ENCODE measurements at regions not wholly inside any gene's neighbourhood (a gene's known extent, or its start where the extent isn't known, plus 50 kb on each side); places are given as distances from the start of the nearest gene placed in this dataset.

- peak; percentile 16; the same call in 1 of the 2 replicates for TF ChIP-seq ATF3 (IDR thresholded peaks at IDR 0.05; ENCODE audit: insufficient read depth, low read depth, low read length)
- no peak for TF ChIP-seq FOSL1 (IDR thresholded peaks at IDR 0.05; ENCODE audit: insufficient read depth, low read depth, low read length)
- TF ChIP-seq E2F6 (IDR thresholded peaks at IDR 0.05), result 0 out of 2 replicates have a peak, but pooled peaks have one; percentile 46
- no peak for TF ChIP-seq CHD7 (IDR thresholded peaks at IDR 0.05; ENCODE audit: insufficient replicate concordance, low read length)
- TF ChIP-seq SIRT6 (IDR thresholded peaks at IDR 0.05; ENCODE audit: low read length), result no peak
- TF ChIP-seq CHD2 (IDR thresholded peaks at IDR 0.05; ENCODE audit: low read length), result no peak
- 0 out of 2 replicates have a peak, but pooled peaks have one; percentile 5 for TF ChIP-seq TEAD4 (IDR thresholded peaks at IDR 0.05; ENCODE audit: low read depth, low read length)
- TF ChIP-seq EZH2 (IDR thresholded peaks at IDR 0.05; ENCODE audit: low read depth, low read length, severe bottlenecking), result no peak
- TF ChIP-seq YY1 (IDR thresholded peaks at IDR 0.05; ENCODE audit: low read depth, low read length), result 0 out of 2 replicates have a peak, but pooled peaks have one; percentile 43
- no peak for TF ChIP-seq ASH2L (IDR thresholded peaks at IDR 0.05; ENCODE audit: low read length)
Observed at GRCh38 chr17:74118504-74118903, 85.0 kb upstream of the RPL38 start (continued).
